H1 (cell line): ENCODE measurements at regions not wholly inside any gene's neighbourhood (a gene's known extent, or its start where the extent isn't known, plus 50 kb on each side); places are given as distances from the start of the nearest gene placed in this dataset.

Source experiments
- ASH2L ChIP-seq: fragments of 200-600, 300-600 bp; sonication (generic); IDR thresholded peaks from one replicate; pipeline ENCODE4 v1.7.1; 2017; ENCODE audit warnings: low read length
- BCL11A ChIP-seq, 2 experiments: IDR thresholded peaks; one replicate each; pipeline ENCODE4 v1.6.1; 2011; ENCODE audit warnings: low read depth in 2 of 2, low read length in 2 of 2, mild to moderate bottlenecking in 2 of 2
- CHD7 ChIP-seq: fragments of 300-600 bp; sonication (generic); IDR thresholded peaks from 2 replicates; pipeline ENCODE4 v1.7.1; 2012; ENCODE audit warnings: low read length, moderate library complexity, mild to moderate bottlenecking, inconsistent platforms; ENCODE audit not compliant: insufficient replicate concordance
- E2F6 ChIP-seq: IDR thresholded peaks from 2 replicates; pipeline ENCODE4 v1.6.1; 2012; ENCODE audit warnings: inconsistent platforms
- KDM4A ChIP-seq: IDR thresholded peaks from one replicate; pipeline ENCODE4 v1.7.1; 2012; ENCODE audit warnings: low read depth, mild to moderate bottlenecking, moderate library complexity, low read length, inconsistent platforms; ENCODE audit not compliant: severe bottlenecking
- NANOG ChIP-seq: IDR thresholded peaks from 2 replicates; pipeline ENCODE4 v1.6.1; 2011; ENCODE audit warnings: low read length, low read depth, mild to moderate bottlenecking, inconsistent platforms; ENCODE audit not compliant: insufficient read depth, poor library complexity, severe bottlenecking
- RXRA ChIP-seq: IDR thresholded peaks from 2 replicates; pipeline ENCODE4 v1.6.1; 2011; ENCODE audit warnings: low read depth, mild to moderate bottlenecking, low read length, moderate library complexity; ENCODE audit not compliant: insufficient read depth
- SIRT6 ChIP-seq: IDR thresholded peaks from one replicate; pipeline ENCODE4 v1.7.1; 2012; ENCODE audit warnings: low read length, inconsistent platforms

- TF ChIP-seq CHD7 (no peak), KDM4A (no peak), NANOG (no peak), ASH2L (no peak), BCL11A (IDR thresholded peaks at IDR 0.05; ENCODE audit: low read depth in 2 of 2, low read length in 2 of 2) (no peak), RXRA (no peak), SIRT6 (no peak), E2F6 (no peak)
Measured at GRCh38 chrX:17960891-17961290, 99.8 kb upstream of the RAI2 start (continued).
